ENCODE measurements at regions not wholly inside any gene's neighbourhood (a gene's known extent, or its start where the extent isn't known, plus 50 kb on each side); places are given as distances from the start of the nearest gene placed in this dataset.

DNA sequence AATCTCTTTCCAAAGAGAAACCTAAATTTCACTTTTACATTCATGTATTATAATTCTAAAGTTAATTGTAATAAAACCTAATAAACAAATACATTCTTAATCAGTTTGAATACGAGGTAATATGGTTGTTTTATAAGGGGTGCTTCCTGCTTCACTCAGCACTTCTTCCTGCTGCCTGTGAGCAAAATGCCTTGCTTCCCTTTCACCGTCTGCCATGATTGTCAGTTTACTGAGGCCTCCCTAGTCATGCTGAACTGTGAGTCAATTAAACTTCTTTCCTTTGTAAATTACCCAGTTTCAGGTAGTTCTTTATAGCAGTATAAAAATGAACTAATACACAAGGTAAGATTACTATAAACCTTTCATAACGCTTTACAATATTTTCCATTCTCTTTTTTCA, 491.1 kb upstream of the LRRC7 start:
- TF ChIP-seq, protein P1, sequence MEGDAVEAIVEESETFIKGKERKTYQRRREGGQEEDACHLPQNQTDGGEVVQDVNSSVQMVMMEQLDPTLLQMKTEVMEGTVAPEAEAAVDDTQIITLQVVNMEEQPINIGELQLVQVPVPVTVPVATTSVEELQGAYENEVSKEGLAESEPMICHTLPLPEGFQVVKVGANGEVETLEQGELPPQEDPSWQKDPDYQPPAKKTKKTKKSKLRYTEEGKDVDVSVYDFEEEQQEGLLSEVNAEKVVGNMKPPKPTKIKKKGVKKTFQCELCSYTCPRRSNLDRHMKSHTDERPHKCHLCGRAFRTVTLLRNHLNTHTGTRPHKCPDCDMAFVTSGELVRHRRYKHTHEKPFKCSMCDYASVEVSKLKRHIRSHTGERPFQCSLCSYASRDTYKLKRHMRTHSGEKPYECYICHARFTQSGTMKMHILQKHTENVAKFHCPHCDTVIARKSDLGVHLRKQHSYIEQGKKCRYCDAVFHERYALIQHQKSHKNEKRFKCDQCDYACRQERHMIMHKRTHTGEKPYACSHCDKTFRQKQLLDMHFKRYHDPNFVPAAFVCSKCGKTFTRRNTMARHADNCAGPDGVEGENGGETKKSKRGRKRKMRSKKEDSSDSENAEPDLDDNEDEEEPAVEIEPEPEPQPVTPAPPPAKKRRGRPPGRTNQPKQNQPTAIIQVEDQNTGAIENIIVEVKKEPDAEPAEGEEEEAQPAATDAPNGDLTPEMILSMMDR (IDR thresholded peaks at IDR 0.05 in 8 of 11, conservative IDR thresholded peaks at IDR 0.05 in 3 of 11) = no peak
- TF ChIP-seq POLR2A (IDR thresholded peaks at IDR 0.05) (no peak), POLR2AphosphoS5 (IDR thresholded peaks at IDR 0.05) (no peak)
- Histone ChIP-seq H3K27ac (no peak overlapping the region), H3K4me3 (no peak overlapping the region), H3K9me3 (peaks cover 0 to 11% (median 0%) of the 10 kb centered on the region in 8 donors), H3K36me3 (no peaks in the 10 kb centered on the region), H3K27me3 (replicated peaks in 1 of 7) (no peaks in the 10 kb centered on the region), H3K4me1 (no peaks in the 10 kb centered on the region)
- no peak for DNase-seq
- intact Hi-C loops (cut with DNase I; ENCODE audit: low total_unique reads) = no loop called here
- WGBS, 5 donors = 39 to 47% (median 40%) methylated on average over 3 of the region's 3 CpGs

DNA sequence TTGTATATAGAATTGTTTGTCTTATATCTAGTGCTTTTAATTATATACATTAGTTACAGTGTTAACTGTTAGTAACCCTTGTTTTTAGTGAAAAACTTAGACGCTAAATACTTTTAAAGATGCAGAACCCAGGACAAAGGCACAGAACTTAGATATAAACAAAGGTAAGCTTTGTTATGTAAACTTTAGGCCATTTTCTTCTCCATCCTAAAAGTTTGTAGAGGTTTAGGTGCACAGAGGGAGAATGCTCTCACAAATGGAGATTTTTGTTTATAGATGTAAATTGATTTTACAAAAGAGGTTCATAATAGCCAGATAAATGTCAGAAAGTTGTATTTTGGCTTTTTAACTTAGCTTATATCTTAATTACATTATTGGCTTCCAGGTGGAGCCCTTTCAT, 490.5 kb upstream of the LRRC7 start:
- Histone ChIP-seq H3K27me3 (replicated peaks in 1 of 7) (no peaks in the 10 kb centered on the region), H3K36me3 (no peaks in the 10 kb centered on the region), H3K9me3 (peaks cover 0 to 6% (median 0%) of the 10 kb centered on the region in 8 donors), H3K27ac (no peak overlapping the region), H3K4me3 (no peak overlapping the region), H3K4me1 (no peaks in the 10 kb centered on the region)
- TF ChIP-seq POLR2A (IDR thresholded peaks at IDR 0.05) (no peak), POLR2AphosphoS5 (IDR thresholded peaks at IDR 0.05) (no peak)
- TF ChIP-seq, protein P1 (IDR thresholded peaks at IDR 0.05 in 8 of 11, conservative IDR thresholded peaks at IDR 0.05 in 3 of 11) = no peak
- intact Hi-C loops (cut with DNase I; ENCODE audit: low total_unique reads) = no loop called here
- WGBS, 5 donors = 73 to 94% (median 75%) methylated on average over 1 of the region's 1 CpG
- no peak for DNase-seq

DNA sequence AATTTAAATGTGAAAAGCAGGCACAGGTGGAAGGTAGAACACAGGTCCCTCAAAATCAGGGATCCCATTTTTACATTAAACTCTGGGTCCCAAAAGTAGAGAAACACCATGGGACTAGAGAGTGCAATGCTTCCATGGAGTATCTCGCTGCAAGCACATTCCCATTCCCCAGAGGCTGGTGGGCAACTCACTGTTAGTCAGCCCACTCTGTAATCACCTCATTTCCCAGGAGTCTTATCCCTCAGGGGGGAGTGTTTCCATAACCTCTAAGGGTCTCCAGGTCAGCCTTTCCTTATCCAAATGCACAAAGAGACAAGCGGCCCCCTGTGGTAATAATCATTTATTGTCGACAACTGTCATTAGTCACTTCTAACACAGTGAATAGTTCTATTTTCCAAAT, 490.1 kb upstream of the LRRC7 start:
- intact Hi-C loops (cut with DNase I; ENCODE audit: low total_unique reads) = no loop called here
- TF ChIP-seq, protein P1 (IDR thresholded peaks at IDR 0.05 in 8 of 11, conservative IDR thresholded peaks at IDR 0.05 in 3 of 11) = no peak
- no peak for TF ChIP-seq POLR2A (IDR thresholded peaks at IDR 0.05)
- TF ChIP-seq POLR2AphosphoS5 (IDR thresholded peaks at IDR 0.05) = no peak
- Histone ChIP-seq H3K27ac (no peak overlapping the region), H3K36me3 (no peaks in the 10 kb centered on the region), H3K4me1 (no peaks in the 10 kb centered on the region), H3K9me3 (peaks cover 0 to 6% (median 0%) of the 10 kb centered on the region in 8 donors), H3K27me3 (replicated peaks in 1 of 7) (no peaks in the 10 kb centered on the region), H3K4me3 (no peak overlapping the region)
- 71 to 90% (median 86%) methylated on average over 3 of the region's 3 CpGs for WGBS, 5 donors
- DNase-seq = no peak

DNA sequence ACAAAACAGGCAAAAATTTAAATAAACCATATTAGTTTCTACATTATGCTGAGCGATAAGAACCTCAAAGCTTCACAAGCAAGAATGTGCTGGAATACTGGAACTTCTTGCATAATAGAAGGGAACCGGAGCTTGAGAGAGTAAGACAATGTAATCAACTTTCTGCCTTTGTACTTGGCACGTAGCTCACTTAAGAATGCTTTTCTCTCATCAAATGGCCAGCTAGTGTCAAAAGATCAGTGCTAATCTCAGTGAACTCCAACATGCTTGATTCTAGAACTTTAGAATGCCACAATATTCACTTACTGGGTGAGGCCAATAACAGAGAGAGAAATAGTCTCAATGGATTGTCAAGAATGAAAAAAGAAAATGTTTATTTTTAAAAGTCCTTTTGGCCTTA, 486.1 kb upstream of the LRRC7 start:
- 62 to 70% (median 64%) methylated on average over 3 of the region's 3 CpGs for WGBS, 5 donors
- Histone ChIP-seq H3K4me1 (no peaks in the 10 kb centered on the region), H3K4me3 (no peak overlapping the region), H3K9me3 (no peaks in the 10 kb centered on the region), H3K36me3 (no peaks in the 10 kb centered on the region), H3K27me3 (replicated peaks in 1 of 7) (no peaks in the 10 kb centered on the region), H3K27ac (no peak overlapping the region)
- TF ChIP-seq, protein P1 (IDR thresholded peaks at IDR 0.05 in 8 of 11, conservative IDR thresholded peaks at IDR 0.05 in 3 of 11) = no peak
- TF ChIP-seq POLR2A (IDR thresholded peaks at IDR 0.05) (no peak), POLR2AphosphoS5 (IDR thresholded peaks at IDR 0.05) (no peak)
- intact Hi-C loops (cut with DNase I; ENCODE audit: low total_unique reads) = no loop called here
- DNase-seq = no peak
